Endothelial cell of umbilical vein (primary cell): ENCODE measurements at regions not wholly inside any gene's neighbourhood (a gene's known extent, or its start where the extent isn't known, plus 50 kb on each side); places are given as distances from the start of the nearest gene placed in this dataset.

Experiments used
- BruUV-seq: library from RNA; stranded (reverse); fragments of 400-500 nt; replicated peaks from 2 replicates; lab custom pipeline; 2021; lab: Mats Ljungman, UMichigan
- CTCF ChIA-PET: fragments of 300-600, 350-600 bp; sonication (Branson Sonifier 250); formaldehyde crosslinking; loops from one replicate; lab custom pipeline; 2021; ENCODE audit warnings: antibody characterized with exemption, inconsistent platforms; lab: Charles Lee
- POLR2A ChIA-PET: fragments of 300-600, 350-600 bp; sonication (Branson Sonifier 250); formaldehyde crosslinking; loops from one replicate; lab custom pipeline; 2021; ENCODE audit warnings: antibody characterized with exemption, inconsistent platforms; lab: Charles Lee
- DNase-seq: peaks from one replicate; pipeline ENCODE4 v3.0.0-alpha.2; 2011; ENCODE audit warnings: low read depth, low spot score
- FAIRE-seq: peaks from 2 replicates; lab custom pipeline; 2011; peaks lifted over from hg19 to GRCh38; lab: Jason Lieb, UNC
- H2AFZ ChIP-seq: 2 replicates; pipeline ENCODE4 v1.6.0; 2012; ENCODE audit warnings: low read depth, low read length, control low read depth, inconsistent platforms
- H3K27ac ChIP-seq: 2 replicates; pipeline ENCODE4 v1.5.1; 2011; ENCODE audit warnings: low read depth, mild to moderate bottlenecking, control low read depth, low read length, moderate library complexity; ENCODE audit not compliant: insufficient read depth
- H3K27me3 ChIP-seq, 2 experiments: 2 replicates each; pipeline versions ENCODE4 v1.6.0 to v1.6.1; 2011; ENCODE audit warnings: low read length in 2 of 2, mixed read lengths in 1 of 2; ENCODE audit not compliant: control insufficient read depth in 2 of 2, insufficient read depth in 2 of 2
- H3K36me3 ChIP-seq, 2 experiments: 2 replicates in 1 of 2; 3 replicates in 1 of 2; pipeline ENCODE4 v1.5.1; 2011; ENCODE audit warnings: low read length in 2 of 2, mild to moderate bottlenecking in 1 of 2, moderate library complexity in 1 of 2; ENCODE audit not compliant: control insufficient read depth in 2 of 2, insufficient read depth in 2 of 2; ENCODE audit errors: extremely low read depth in 1 of 2
- H3K4me1 ChIP-seq: 3 replicates; pipeline ENCODE4 v1.5.1; 2011; ENCODE audit warnings: mild to moderate bottlenecking, low read length; ENCODE audit not compliant: control insufficient read depth, insufficient read depth; ENCODE audit errors: extremely low read depth
- H3K4me2 ChIP-seq: 2 replicates; pipeline ENCODE4 v1.6.1; 2011; ENCODE audit warnings: low read length, control low read depth, mixed read lengths; ENCODE audit not compliant: insufficient read depth
- H3K4me3 ChIP-seq, 3 experiments: fragments of 200-600 bp in 1 of 3; sonication (generic), shearing (Covaris generic) in 1 of 3; replicated peaks in 1 of 3; 2 replicates each; pipeline ENCODE4 v1.5.1; 2011 to 2016; ENCODE audit warnings: control low read depth in 3 of 3, low read length in 3 of 3, mild to moderate bottlenecking in 2 of 3, inconsistent platforms in 1 of 3, low read depth in 1 of 3, moderate library complexity in 1 of 3; ENCODE audit not compliant: insufficient read depth in 1 of 3
- H3K79me2 ChIP-seq: 2 replicates; pipeline ENCODE4 v1.6.0; 2012; ENCODE audit warnings: low read length, inconsistent platforms; ENCODE audit not compliant: control insufficient read depth, insufficient read depth
- H3K9ac ChIP-seq: replicated peaks from 2 replicates; pipeline ENCODE3; 2011; ENCODE audit warnings: low read length, control low read depth; ENCODE audit not compliant: insufficient read depth; ENCODE audit errors: extremely low read depth
- H3K9me1 ChIP-seq: replicated peaks from 3 replicates; pipeline ENCODE4 v1.6.0; 2011; ENCODE audit warnings: mild to moderate bottlenecking, low read length; ENCODE audit not compliant: control insufficient read depth, insufficient read depth; ENCODE audit errors: extremely low read depth
- H3K9me3 ChIP-seq: replicated peaks from 2 replicates; pipeline ENCODE4 v1.5.1; 2012; ENCODE audit warnings: low read length, inconsistent platforms; ENCODE audit not compliant: control insufficient read depth, insufficient read depth
- H4K20me1 ChIP-seq: replicated peaks from 2 replicates; pipeline ENCODE3; 2011; ENCODE audit warnings: mild to moderate bottlenecking, low read length; ENCODE audit not compliant: control insufficient read depth, insufficient read depth; ENCODE audit errors: extremely low read depth
- CTCF ChIP-seq, 2 donors: IDR thresholded peaks; 1 replicate in 1 of 2; 2 replicates in 1 of 2; pipeline ENCODE4 v1.5.1; 2011; ENCODE audit warnings: low read length in 2 of 2, mild to moderate bottlenecking in 2 of 2, moderate library complexity in 2 of 2, control low read depth in 1 of 2, inconsistent platforms in 1 of 2, low read depth in 1 of 2; ENCODE audit not compliant: insufficient read depth in 1 of 2; ENCODE audit errors: extremely low read depth in 1 of 2
- EZH2 ChIP-seq: IDR thresholded peaks from 2 replicates; pipeline ENCODE4 v1.6.1; 2012; ENCODE audit warnings: borderline replicate concordance, low read depth, mild to moderate bottlenecking, moderate library complexity, low read length, inconsistent platforms; ENCODE audit not compliant: severe bottlenecking
- FOS ChIP-seq: IDR thresholded peaks from 2 replicates; pipeline ENCODE4 v1.6.1; 2011; ENCODE audit warnings: mild to moderate bottlenecking, low read length, moderate library complexity, borderline replicate concordance; ENCODE audit not compliant: insufficient read depth
- GATA2 ChIP-seq: IDR thresholded peaks from 2 replicates; pipeline ENCODE4 v1.7.0; 2011; ENCODE audit warnings: low read depth, mild to moderate bottlenecking, moderate library complexity, mixed read lengths, low read length; ENCODE audit not compliant: insufficient read length, insufficient read depth
- JUN ChIP-seq: IDR thresholded peaks from 2 replicates; pipeline ENCODE4 v1.6.1; 2011; ENCODE audit warnings: borderline replicate concordance, low read depth; ENCODE audit not compliant: insufficient read length, insufficient read depth
- MAX ChIP-seq: IDR thresholded peaks from 2 replicates; pipeline ENCODE4 v1.6.1; 2011; ENCODE audit not compliant: insufficient read depth, insufficient read length
- MYC ChIP-seq: IDR thresholded peaks from one replicate; pipeline ENCODE4 v1.6.1; 2011; ENCODE audit warnings: mild to moderate bottlenecking, low read depth, low read length
- POLR2A ChIP-seq: IDR thresholded peaks from 2 replicates; pipeline ENCODE4 v1.6.1; 2012; ENCODE audit warnings: low read depth, mild to moderate bottlenecking, control low read depth, low read length
- POLR2AphosphoS5 ChIP-seq: IDR thresholded peaks from 2 replicates; pipeline ENCODE4 v1.6.1; 2012; ENCODE audit warnings: low read depth, mild to moderate bottlenecking, control low read depth, low read length, moderate library complexity; ENCODE audit not compliant: insufficient read depth
- dilution Hi-C: fragments of 300-500 bp; cut with MboI; formaldehyde crosslinking; loops from one replicate; pipeline ENCODE4 v1.15.0; 2019; ENCODE audit warnings: low sequenced_read_pairs; ENCODE audit not compliant: extremely low pct_ligation_motif_present
- intact Hi-C: fragments of 100-400 bp; cut with micrococcal nuclease; formaldehyde crosslinking; loops from one replicate; pipeline ENCODE4 v1.10.0; 2022

GRCh38 chr3:150239766-150240165 is 168.3 kb upstream of the TSC22D2 start:
- dilution Hi-C loops (loop anchor here (25.0 kb wide), 1 partner anchor 173 kb away; the partner anchor contains the start of gene TSC22D2), intact Hi-C loops (no loop called here)
- TF ChIP-seq POLR2AphosphoS5 (no peak), CTCF (IDR thresholded peaks at IDR 0.05; ENCODE audit: extremely low read depth in 1 of 2, insufficient read depth in 1 of 2, low read depth in 1 of 2, low read length in 2 of 2) (no peak), EZH2 (no peak), POLR2A (no peak), MYC (no peak), FOS (no peak), MAX (no peak), GATA2 (no peak), JUN (no peak)
- Histone ChIP-seq H2AFZ (no peak overlapping the region), H3K36me3 (no peaks in the 10 kb centered on the region), H3K4me3 (no peak overlapping the region), H3K27me3 (no peaks in the 10 kb centered on the region), H3K9ac (no peak overlapping the region), H3K79me2 (no peaks in the 10 kb centered on the region), H3K4me2 (no peak overlapping the region), H3K4me1 (peaks cover 13% of the 10 kb centered on the region), H3K27ac (no peak overlapping the region), H3K9me1 (no peaks in the 10 kb centered on the region), H4K20me1 (no peaks in the 10 kb centered on the region), H3K9me3 (no peaks in the 10 kb centered on the region)
- CTCF ChIA-PET = interaction anchor here (1.0 to 1.6 kb wide), 5 partner anchors 10 to 23 kb away, joined by 3 to 6 read pairs (median 4); no protein-coding TSS in a partner anchor
- POLR2A ChIA-PET = interaction anchor here (1.0 kb wide), 1 partner anchor 11 kb away, joined by 3 read pairs; no protein-coding TSS in a partner anchor
- no peak for FAIRE-seq
- BruUV-seq = no TSS peak
- no peak for DNase-seq
